ENCODE measurements at regions not wholly inside any gene's neighbourhood (a gene's known extent, or its start where the extent isn't known, plus 50 kb on each side); places are given as distances from the start of the nearest gene placed in this dataset.

GRCh38 chr21:18987520-18988026 is 584.0 kb upstream of the TMPRSS15 start:
- TF ChIP-seq CTCF (IDR thresholded peaks at IDR 0.05), result no peak
- no peak for TF ChIP-seq POLR2A (IDR thresholded peaks at IDR 0.05)

Data from heart left ventricle (tissue), 13 donors.